Liver (tissue), 8 donors: ENCODE measurements at regions not wholly inside any gene's neighbourhood (a gene's known extent, or its start where the extent isn't known, plus 50 kb on each side); places are given as distances from the start of the nearest gene placed in this dataset.

ENCODE experiments used
- DNase-seq: peaks from one replicate; pipeline ENCODE4 v3.0.0-alpha.2; 2017; ENCODE audit warnings: low spot score
- H3K27ac ChIP-seq, 2 donors: one replicate each; pipeline ENCODE4 v1.7.0; 2013; ENCODE audit warnings: inconsistent platforms in 2 of 2, low read length in 2 of 2, control low read depth in 1 of 2, low read depth in 1 of 2, mild to moderate bottlenecking in 1 of 2
- H3K27me3 ChIP-seq, 4 donors: one replicate each; pipeline versions ENCODE4 v1.6.1 to v1.7.0; 2013; ENCODE audit warnings: low read length in 3 of 4, inconsistent platforms in 1 of 4, mild to moderate bottlenecking in 1 of 4, moderate library complexity in 1 of 4; ENCODE audit not compliant: control insufficient read depth in 4 of 4, insufficient read depth in 4 of 4
- H3K36me3 ChIP-seq, 4 donors: one replicate each; pipeline versions ENCODE4 v1.6.1 to v1.7.0; 2013; ENCODE audit warnings: low read length in 3 of 4, mild to moderate bottlenecking in 3 of 4, low read depth in 1 of 4, moderate library complexity in 1 of 4; ENCODE audit not compliant: control insufficient read depth in 4 of 4, insufficient read depth in 3 of 4
- H3K4me1 ChIP-seq, 4 donors: one replicate each; pipeline versions ENCODE4 v1.6.1 to v1.7.0; 2013; ENCODE audit warnings: low read length in 3 of 4, mild to moderate bottlenecking in 3 of 4, moderate library complexity in 1 of 4; ENCODE audit not compliant: control insufficient read depth in 4 of 4, insufficient read depth in 4 of 4
- H3K4me3 ChIP-seq, 3 donors: one replicate each; pipeline versions ENCODE4 v1.6.1 to v1.7.0; 2013; ENCODE audit warnings: low read length in 3 of 3, control low read depth in 1 of 3, low read depth in 1 of 3, mild to moderate bottlenecking in 1 of 3
- H3K9ac ChIP-seq, 2 donors: one replicate each; pipeline ENCODE4 v1.7.0; 2013; ENCODE audit warnings: low read length in 2 of 2, mild to moderate bottlenecking in 2 of 2, moderate library complexity in 2 of 2, control low read depth in 1 of 2, low read depth in 1 of 2
- H3K9me3 ChIP-seq, 4 donors: one replicate each; pipeline versions ENCODE4 v1.6.1 to v1.7.0; 2013; ENCODE audit warnings: low read length in 3 of 4; ENCODE audit not compliant: control insufficient read depth in 4 of 4
- EGR1 ChIP-seq, 2 donors: IDR thresholded peaks; 2 replicates each; pipeline ENCODE4 v1.6.1; 2016 to 2018; ENCODE audit warnings: antibody characterized with exemption in 2 of 2, low read depth in 2 of 2
- FOXA1 ChIP-seq: IDR thresholded peaks from 2 replicates; pipeline ENCODE4 v1.6.1; 2016; ENCODE audit warnings: antibody characterized with exemption
- GABPA ChIP-seq, 2 donors: IDR thresholded peaks in 1 of 2; conservative IDR thresholded peaks in 1 of 2; 2 replicates each; pipeline ENCODE4 v1.6.1; 2016; ENCODE audit warnings: antibody characterized with exemption in 2 of 2, mild to moderate bottlenecking in 1 of 2, moderate library complexity in 1 of 2
- HNF4A ChIP-seq, 2 donors: conservative IDR thresholded peaks; 2 replicates each; pipeline ENCODE4 v1.6.1; 2016; ENCODE audit warnings: antibody characterized with exemption in 2 of 2, mild to moderate bottlenecking in 2 of 2
- HNF4G ChIP-seq: IDR thresholded peaks from 2 replicates; pipeline ENCODE4 v1.6.1; 2016; ENCODE audit warnings: antibody characterized with exemption
- NR2F2 ChIP-seq: IDR thresholded peaks from 2 replicates; pipeline ENCODE4 v1.6.1; 2016; ENCODE audit warnings: antibody characterized with exemption
- RAD21 ChIP-seq, 2 donors: IDR thresholded peaks; 2 replicates each; pipeline ENCODE4 v1.6.1; 2016; ENCODE audit warnings: antibody characterized with exemption in 2 of 2, mild to moderate bottlenecking in 2 of 2
- RXRA ChIP-seq, 2 donors: IDR thresholded peaks; 2 replicates each; pipeline ENCODE4 v1.6.1; 2017 to 2018; ENCODE audit warnings: antibody characterized with exemption in 2 of 2, mild to moderate bottlenecking in 1 of 2
- SP1 ChIP-seq: IDR thresholded peaks from 2 replicates; pipeline ENCODE4 v1.6.1; 2018; ENCODE audit warnings: antibody characterized with exemption, mild to moderate bottlenecking
- TAF1 ChIP-seq: conservative IDR thresholded peaks from 2 replicates; pipeline ENCODE4 v1.6.1; 2016; ENCODE audit warnings: antibody characterized with exemption, mild to moderate bottlenecking
- YY1 ChIP-seq: IDR thresholded peaks from 2 replicates; pipeline ENCODE4 v1.6.1; 2016; ENCODE audit warnings: antibody characterized with exemption, mild to moderate bottlenecking
- WGBS: extraction: QIAGEN DNeasy Blood & Tissue Kit; methylation state at CpG from one replicate; pipeline ENCODE4 v1.1.7; 2013; 5-methylcytosine and 5-hydroxymethylcytosine counted together
- TF ChIP-seq, protein P1 (sequence below): IDR thresholded peaks from 2 replicates; pipeline ENCODE4 v1.6.1; 2016; ENCODE audit warnings: antibody characterized with exemption
- TF ChIP-seq, protein P2 (sequence below): IDR thresholded peaks from 2 replicates; pipeline ENCODE4 v1.6.1; 2016; ENCODE audit warnings: antibody characterized with exemption
- TF ChIP-seq, protein P3 (sequence below): IDR thresholded peaks from 2 replicates; pipeline ENCODE4 v1.6.1; 2016; ENCODE audit warnings: antibody characterized with exemption, mild to moderate bottlenecking
- TF ChIP-seq, protein P4 (sequence below): fragments of 150-350 bp; IDR thresholded peaks from 2 replicates; pipeline ENCODE4 v1.5.1; 2017; ENCODE audit warnings: improper control_type of control experiment, low read depth, low read length; ENCODE audit not compliant: missing input control
- TF ChIP-seq, protein P5 (sequence below): IDR thresholded peaks from 2 replicates; pipeline ENCODE4 v1.6.1; 2016; ENCODE audit warnings: antibody characterized with exemption
- donor health status: healthy.
- donor health status: healthy.
- donor health status: healthy.
- donor health status: healthy.
- donor health status: healthy.

DNA sequence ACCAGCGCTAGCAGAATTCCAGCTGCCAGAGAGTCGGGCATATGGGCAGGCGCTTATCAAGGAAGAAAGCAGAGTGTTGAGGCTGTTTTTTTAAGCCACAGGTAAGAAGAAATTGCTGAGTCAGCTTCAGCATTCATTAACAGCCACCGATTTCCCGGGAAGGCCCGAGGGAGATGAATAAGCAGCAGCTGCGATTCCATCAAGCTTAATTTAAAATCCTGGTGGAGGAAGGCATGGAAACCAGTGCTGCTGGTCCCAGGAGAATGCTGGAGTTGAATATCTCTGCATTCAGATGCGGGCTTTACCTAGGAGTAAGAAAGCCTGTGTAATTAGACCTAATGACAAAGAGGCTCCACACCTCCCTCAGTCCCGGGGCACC, 168.8 kb downstream of the BRD1 start:
- Histone ChIP-seq H3K4me3 (no peak overlapping the region), H3K4me1 (no peaks in the 10 kb centered on the region), H3K9ac (no peak overlapping the region), H3K27me3 (no peaks in the 10 kb centered on the region), H3K27ac (peak overlapping the region in 1 of 2 donors; percentile 28), H3K9me3 (no peaks in the 10 kb centered on the region), H3K36me3 (no peaks in the 10 kb centered on the region)
- 48% methylated on average over 9 of the region's 9 CpGs for WGBS
- TF ChIP-seq RXRA (IDR thresholded peaks at IDR 0.05) = no peak
- TF ChIP-seq HNF4G = no peak
- no peak for TF ChIP-seq EGR1 (IDR thresholded peaks at IDR 0.05; ENCODE audit: low read depth in 2 of 2)
- no peak for TF ChIP-seq YY1
- no peak for TF ChIP-seq HNF4A (conservative IDR thresholded peaks at IDR 0.05)
- TF ChIP-seq, protein P1, sequence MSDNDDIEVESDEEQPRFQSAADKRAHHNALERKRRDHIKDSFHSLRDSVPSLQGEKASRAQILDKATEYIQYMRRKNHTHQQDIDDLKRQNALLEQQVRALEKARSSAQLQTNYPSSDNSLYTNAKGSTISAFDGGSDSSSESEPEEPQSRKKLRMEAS = no peak
- no peak for TF ChIP-seq TAF1
- no peak for TF ChIP-seq RAD21 (IDR thresholded peaks at IDR 0.05)
- TF ChIP-seq, protein P2, sequence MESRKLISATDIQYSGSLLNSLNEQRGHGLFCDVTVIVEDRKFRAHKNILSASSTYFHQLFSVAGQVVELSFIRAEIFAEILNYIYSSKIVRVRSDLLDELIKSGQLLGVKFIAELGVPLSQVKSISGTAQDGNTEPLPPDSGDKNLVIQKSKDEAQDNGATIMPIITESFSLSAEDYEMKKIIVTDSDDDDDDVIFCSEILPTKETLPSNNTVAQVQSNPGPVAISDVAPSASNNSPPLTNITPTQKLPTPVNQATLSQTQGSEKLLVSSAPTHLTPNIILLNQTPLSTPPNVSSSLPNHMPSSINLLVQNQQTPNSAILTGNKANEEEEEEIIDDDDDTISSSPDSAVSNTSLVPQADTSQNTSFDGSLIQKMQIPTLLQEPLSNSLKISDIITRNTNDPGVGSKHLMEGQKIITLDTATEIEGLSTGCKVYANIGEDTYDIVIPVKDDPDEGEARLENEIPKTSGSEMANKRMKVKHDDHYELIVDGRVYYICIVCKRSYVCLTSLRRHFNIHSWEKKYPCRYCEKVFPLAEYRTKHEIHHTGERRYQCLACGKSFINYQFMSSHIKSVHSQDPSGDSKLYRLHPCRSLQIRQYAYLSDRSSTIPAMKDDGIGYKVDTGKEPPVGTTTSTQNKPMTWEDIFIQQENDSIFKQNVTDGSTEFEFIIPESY = no peak
- TF ChIP-seq, protein P3, sequence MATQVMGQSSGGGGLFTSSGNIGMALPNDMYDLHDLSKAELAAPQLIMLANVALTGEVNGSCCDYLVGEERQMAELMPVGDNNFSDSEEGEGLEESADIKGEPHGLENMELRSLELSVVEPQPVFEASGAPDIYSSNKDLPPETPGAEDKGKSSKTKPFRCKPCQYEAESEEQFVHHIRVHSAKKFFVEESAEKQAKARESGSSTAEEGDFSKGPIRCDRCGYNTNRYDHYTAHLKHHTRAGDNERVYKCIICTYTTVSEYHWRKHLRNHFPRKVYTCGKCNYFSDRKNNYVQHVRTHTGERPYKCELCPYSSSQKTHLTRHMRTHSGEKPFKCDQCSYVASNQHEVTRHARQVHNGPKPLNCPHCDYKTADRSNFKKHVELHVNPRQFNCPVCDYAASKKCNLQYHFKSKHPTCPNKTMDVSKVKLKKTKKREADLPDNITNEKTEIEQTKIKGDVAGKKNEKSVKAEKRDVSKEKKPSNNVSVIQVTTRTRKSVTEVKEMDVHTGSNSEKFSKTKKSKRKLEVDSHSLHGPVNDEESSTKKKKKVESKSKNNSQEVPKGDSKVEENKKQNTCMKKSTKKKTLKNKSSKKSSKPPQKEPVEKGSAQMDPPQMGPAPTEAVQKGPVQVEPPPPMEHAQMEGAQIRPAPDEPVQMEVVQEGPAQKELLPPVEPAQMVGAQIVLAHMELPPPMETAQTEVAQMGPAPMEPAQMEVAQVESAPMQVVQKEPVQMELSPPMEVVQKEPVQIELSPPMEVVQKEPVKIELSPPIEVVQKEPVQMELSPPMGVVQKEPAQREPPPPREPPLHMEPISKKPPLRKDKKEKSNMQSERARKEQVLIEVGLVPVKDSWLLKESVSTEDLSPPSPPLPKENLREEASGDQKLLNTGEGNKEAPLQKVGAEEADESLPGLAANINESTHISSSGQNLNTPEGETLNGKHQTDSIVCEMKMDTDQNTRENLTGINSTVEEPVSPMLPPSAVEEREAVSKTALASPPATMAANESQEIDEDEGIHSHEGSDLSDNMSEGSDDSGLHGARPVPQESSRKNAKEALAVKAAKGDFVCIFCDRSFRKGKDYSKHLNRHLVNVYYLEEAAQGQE = no peak
- TF ChIP-seq, protein P4, sequence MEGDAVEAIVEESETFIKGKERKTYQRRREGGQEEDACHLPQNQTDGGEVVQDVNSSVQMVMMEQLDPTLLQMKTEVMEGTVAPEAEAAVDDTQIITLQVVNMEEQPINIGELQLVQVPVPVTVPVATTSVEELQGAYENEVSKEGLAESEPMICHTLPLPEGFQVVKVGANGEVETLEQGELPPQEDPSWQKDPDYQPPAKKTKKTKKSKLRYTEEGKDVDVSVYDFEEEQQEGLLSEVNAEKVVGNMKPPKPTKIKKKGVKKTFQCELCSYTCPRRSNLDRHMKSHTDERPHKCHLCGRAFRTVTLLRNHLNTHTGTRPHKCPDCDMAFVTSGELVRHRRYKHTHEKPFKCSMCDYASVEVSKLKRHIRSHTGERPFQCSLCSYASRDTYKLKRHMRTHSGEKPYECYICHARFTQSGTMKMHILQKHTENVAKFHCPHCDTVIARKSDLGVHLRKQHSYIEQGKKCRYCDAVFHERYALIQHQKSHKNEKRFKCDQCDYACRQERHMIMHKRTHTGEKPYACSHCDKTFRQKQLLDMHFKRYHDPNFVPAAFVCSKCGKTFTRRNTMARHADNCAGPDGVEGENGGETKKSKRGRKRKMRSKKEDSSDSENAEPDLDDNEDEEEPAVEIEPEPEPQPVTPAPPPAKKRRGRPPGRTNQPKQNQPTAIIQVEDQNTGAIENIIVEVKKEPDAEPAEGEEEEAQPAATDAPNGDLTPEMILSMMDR = no peak
- no peak for TF ChIP-seq NR2F2
- TF ChIP-seq FOXA1 = no peak
- no peak for TF ChIP-seq SP1
- TF ChIP-seq, protein P5, sequence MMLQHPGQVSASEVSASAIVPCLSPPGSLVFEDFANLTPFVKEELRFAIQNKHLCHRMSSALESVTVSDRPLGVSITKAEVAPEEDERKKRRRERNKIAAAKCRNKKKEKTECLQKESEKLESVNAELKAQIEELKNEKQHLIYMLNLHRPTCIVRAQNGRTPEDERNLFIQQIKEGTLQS = no peak
- DNase-seq = no peak

DNA sequence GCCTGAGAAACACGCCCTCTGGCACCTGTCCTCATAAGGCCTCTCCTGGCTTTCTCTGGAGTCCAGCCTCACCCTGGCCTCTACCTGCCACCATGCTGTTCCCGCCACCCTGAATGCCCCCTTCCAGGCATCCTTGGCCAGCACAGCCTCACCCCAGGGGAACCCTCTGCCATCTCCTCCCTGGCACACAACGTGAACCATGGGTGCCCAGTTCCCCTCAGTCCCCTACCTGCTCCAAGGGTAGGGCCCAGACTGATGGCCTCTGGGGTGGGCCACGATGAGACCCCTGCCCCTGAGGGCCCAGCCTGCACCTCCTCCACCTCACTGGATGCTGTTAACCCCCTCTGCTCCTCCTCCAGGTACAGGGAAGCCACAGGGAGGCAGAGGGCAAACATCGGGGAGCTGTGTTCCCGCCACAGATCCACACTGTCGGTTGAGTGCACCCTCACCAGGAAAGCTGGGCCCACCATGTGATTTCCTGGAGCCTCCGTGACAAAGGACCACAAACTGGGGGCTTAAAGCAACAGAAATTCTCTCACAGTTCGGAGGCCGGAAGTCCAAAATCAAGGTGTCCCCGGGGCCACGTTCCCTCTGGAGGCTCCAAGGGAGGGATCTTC, 169.6 kb downstream of the BRD1 start:
- Histone ChIP-seq H3K9ac (no peak overlapping the region), H3K36me3 (no peaks in the 10 kb centered on the region), H3K4me1 (no peaks in the 10 kb centered on the region), H3K4me3 (no peak overlapping the region), H3K27ac (peak overlapping the region; percentile 45 to 63), H3K9me3 (no peaks in the 10 kb centered on the region), H3K27me3 (no peaks in the 10 kb centered on the region)
- no peak for DNase-seq
- no peak for TF ChIP-seq NR2F2
- TF ChIP-seq TAF1 = no peak
- TF ChIP-seq HNF4G = no peak
- no peak for TF ChIP-seq GABPA (IDR thresholded peaks at IDR 0.05 in 1 of 2, conservative IDR thresholded peaks at IDR 0.05 in 1 of 2)
- WGBS = 63% methylated on average over 12 of the region's 12 CpGs
